PC-3 (cell line): ENCODE measurements at regions not wholly inside any gene's neighbourhood (a gene's known extent, or its start where the extent isn't known, plus 50 kb on each side); places are given as distances from the start of the nearest gene placed in this dataset.

Experiments used
- ATAC-seq: fragments of 200-7000 bp; cut with Tn5 transposase; 2 replicates; pipeline ENCODE4 v1.9.1; 2020; ENCODE audit warnings: mild to moderate bottlenecking, moderate library complexity
- BruUV-seq: library from RNA; stranded (reverse); fragments of 400-500 nt; replicated peaks from 2 replicates; lab custom pipeline; 2021; lab: Mats Ljungman, UMichigan
- CTCF ChIA-PET: fragments of 300-600 bp; sonication (Branson Sonifier 250); formaldehyde crosslinking; loops from one replicate; lab custom pipeline; 2022; ENCODE audit warnings: antibody characterized with exemption; lab: Charles Lee
- POLR2A ChIA-PET: fragments of 300-600 bp; sonication (Branson Sonifier 250); formaldehyde crosslinking; loops from one replicate; lab custom pipeline; 2022; ENCODE audit warnings: antibody characterized with exemption; ENCODE audit not compliant: unreplicated experiment; lab: Charles Lee
- DNase-seq: peaks from one replicate; pipeline ENCODE4 v3.0.0-alpha.2; 2015
- H2AFZ ChIP-seq: fragments of 300-600 bp; sonication (generic); 2 replicates; pipeline ENCODE4 v1.6.0; 2016; ENCODE audit warnings: antibody characterized with exemption, low read length
- H3F3A ChIP-seq: fragments of 300-600 bp; sonication (generic); one replicate; pipeline ENCODE4 v1.6.0; 2017; ENCODE audit warnings: antibody characterized with exemption, low read length, control low read depth, mild to moderate bottlenecking; ENCODE audit not compliant: unreplicated experiment
- H3K27ac ChIP-seq: fragments of 300-600 bp; sonication (generic); 2 replicates; pipeline ENCODE4 v1.5.1; 2016; ENCODE audit warnings: mild to moderate bottlenecking, low read length
- H3K27me3 ChIP-seq: fragments of 300-600 bp; sonication (generic); 2 replicates; pipeline ENCODE4 v1.6.1; 2016; ENCODE audit warnings: low read length, mixed read lengths
- H3K36me3 ChIP-seq: fragments of 300-600 bp; sonication (generic); 2 replicates; pipeline ENCODE4 v1.6.1; 2016; ENCODE audit warnings: low read depth, mixed run types, low read length, mixed read lengths
- H3K4me1 ChIP-seq: fragments of 300-600 bp; sonication (generic); 2 replicates; pipeline ENCODE4 v1.5.1; 2016; ENCODE audit warnings: low read length; ENCODE audit not compliant: insufficient read depth
- H3K4me2 ChIP-seq: fragments of 300-600 bp; sonication (generic); 2 replicates; pipeline ENCODE4 v1.6.0; 2016; ENCODE audit warnings: low read length
- H3K4me3 ChIP-seq: fragments of 300-600 bp; sonication (generic); 2 replicates; pipeline ENCODE4 v1.5.1; 2016; ENCODE audit warnings: mild to moderate bottlenecking, low read length, mixed read lengths
- H3K79me2 ChIP-seq: fragments of 300-600 bp; sonication (generic); 2 replicates; pipeline ENCODE4 v1.6.1; 2017; ENCODE audit warnings: low read length, mixed read lengths
- H3K9ac ChIP-seq: fragments of 300-600 bp; sonication (generic); 2 replicates; pipeline ENCODE4 v1.6.0; 2016; ENCODE audit warnings: mild to moderate bottlenecking, low read length
- H3K9me2 ChIP-seq: fragments of 300-600 bp; sonication (generic); replicated peaks from 2 replicates; pipeline ENCODE4 v1.6.1; 2016; ENCODE audit warnings: mixed run types, low read length, mixed read lengths
- H3K9me3 ChIP-seq: fragments of 300-600 bp; sonication (generic); 2 replicates; pipeline ENCODE4 v1.6.1; 2016; ENCODE audit warnings: low read length, mixed read lengths
- H4K20me1 ChIP-seq: fragments of 300-600 bp; sonication (generic); 2 replicates; pipeline ENCODE4 v1.6.1; 2016; ENCODE audit warnings: low read length, mixed read lengths
- EZH2 ChIP-seq: fragments of 300-600 bp; sonication (generic); IDR thresholded peaks from one replicate; pipeline ENCODE4 v1.6.1; 2017; ENCODE audit warnings: antibody characterized with exemption, mild to moderate bottlenecking, low read length; ENCODE audit not compliant: unreplicated experiment
- EZH2phosphoT487 ChIP-seq: fragments of 300-600 bp; sonication (generic); IDR thresholded peaks from 2 replicates; pipeline ENCODE4 v1.6.1; 2018; ENCODE audit warnings: mild to moderate bottlenecking, antibody characterized with exemption, low read length, borderline replicate concordance
- intact Hi-C: fragments of 100-400 bp; cut with micrococcal nuclease; formaldehyde crosslinking; loops from 2 replicates; pipeline ENCODE4 v1.9.0; 2023
- TF ChIP-seq, protein P1 (sequence below): fragments of 300-600 bp; sonication (generic); conservative IDR thresholded peaks from 2 replicates; pipeline ENCODE4 v1.5.1; 2017; ENCODE audit warnings: antibody characterized with exemption, low read depth, mild to moderate bottlenecking, low read length

GRCh38 chr7:73963252-73963822 lies 64.6 kb upstream of the ELN start:
- intact Hi-C loops = no loop called here
- Histone ChIP-seq H2AFZ (no peak overlapping the region), H3K9ac (no peak overlapping the region), H3K4me2 (no peak overlapping the region), H3K36me3 (no peaks in the 10 kb centered on the region), H3K9me2 (no peaks in the 10 kb centered on the region), H3K79me2 (no peaks in the 10 kb centered on the region), H4K20me1 (no peaks in the 10 kb centered on the region), H3K27ac (no peak overlapping the region), H3K4me1 (no peaks in the 10 kb centered on the region), H3K27me3 (no peaks in the 10 kb centered on the region), H3F3A (no peaks in the 10 kb centered on the region), H3K9me3 (peaks cover 7% of the 10 kb centered on the region; the same call in 1 of the 2 replicates), H3K4me3 (no peak overlapping the region)
- no TSS peak for BruUV-seq
- no peak for TF ChIP-seq EZH2phosphoT487
- no peak for TF ChIP-seq EZH2
- TF ChIP-seq, protein P1, sequence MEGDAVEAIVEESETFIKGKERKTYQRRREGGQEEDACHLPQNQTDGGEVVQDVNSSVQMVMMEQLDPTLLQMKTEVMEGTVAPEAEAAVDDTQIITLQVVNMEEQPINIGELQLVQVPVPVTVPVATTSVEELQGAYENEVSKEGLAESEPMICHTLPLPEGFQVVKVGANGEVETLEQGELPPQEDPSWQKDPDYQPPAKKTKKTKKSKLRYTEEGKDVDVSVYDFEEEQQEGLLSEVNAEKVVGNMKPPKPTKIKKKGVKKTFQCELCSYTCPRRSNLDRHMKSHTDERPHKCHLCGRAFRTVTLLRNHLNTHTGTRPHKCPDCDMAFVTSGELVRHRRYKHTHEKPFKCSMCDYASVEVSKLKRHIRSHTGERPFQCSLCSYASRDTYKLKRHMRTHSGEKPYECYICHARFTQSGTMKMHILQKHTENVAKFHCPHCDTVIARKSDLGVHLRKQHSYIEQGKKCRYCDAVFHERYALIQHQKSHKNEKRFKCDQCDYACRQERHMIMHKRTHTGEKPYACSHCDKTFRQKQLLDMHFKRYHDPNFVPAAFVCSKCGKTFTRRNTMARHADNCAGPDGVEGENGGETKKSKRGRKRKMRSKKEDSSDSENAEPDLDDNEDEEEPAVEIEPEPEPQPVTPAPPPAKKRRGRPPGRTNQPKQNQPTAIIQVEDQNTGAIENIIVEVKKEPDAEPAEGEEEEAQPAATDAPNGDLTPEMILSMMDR = no peak
- DNase-seq = no peak
- no peak for ATAC-seq
- ChIA-PET POLR2A (no interaction called here), CTCF (no interaction called here)

DNA sequence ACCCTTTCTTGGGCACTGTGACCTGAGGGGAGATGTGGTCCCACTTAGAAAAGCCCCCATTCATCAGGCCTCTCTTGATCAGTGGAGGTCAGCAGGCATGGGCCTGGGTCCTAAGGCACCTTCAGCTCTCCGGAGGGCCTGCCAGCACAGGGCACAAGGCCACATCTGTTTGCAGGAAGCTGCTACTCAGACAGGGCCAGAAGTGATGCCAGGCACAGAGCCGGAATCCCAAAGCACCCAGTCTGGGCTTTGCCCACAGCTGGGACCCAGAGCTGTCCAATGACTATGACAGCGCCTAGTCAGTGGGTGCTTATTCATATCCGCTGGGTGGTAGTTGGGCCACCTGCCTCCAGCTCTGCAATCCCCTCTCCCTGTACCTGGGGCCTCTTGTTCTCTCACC lies 63.2 kb upstream of the ELN start:
- Histone ChIP-seq H3K9ac (no peak overlapping the region), H2AFZ (no peak overlapping the region), H3K36me3 (no peaks in the 10 kb centered on the region), H4K20me1 (no peaks in the 10 kb centered on the region), H3K4me2 (no peak overlapping the region), H3K27me3 (no peaks in the 10 kb centered on the region), H3K9me3 (peaks cover 7% of the 10 kb centered on the region; the same call in 1 of the 2 replicates), H3K4me3 (no peak overlapping the region), H3K9me2 (no peaks in the 10 kb centered on the region), H3K27ac (no peak overlapping the region), H3K4me1 (no peaks in the 10 kb centered on the region), H3K79me2 (no peaks in the 10 kb centered on the region), H3F3A (no peaks in the 10 kb centered on the region)
- no TSS peak for BruUV-seq
- no peak for ATAC-seq
- ChIA-PET POLR2A (no interaction called here), CTCF (no interaction called here)
- TF ChIP-seq, protein P1 = no peak
- no peak for TF ChIP-seq EZH2phosphoT487
- TF ChIP-seq EZH2 = no peak
- intact Hi-C loops = no loop called here
- DNase-seq = no peak

GRCh38 chr7:73966062-73966940 lies 61.7 kb upstream of the ELN start:
- H2AFZ ChIP-seq = no peak overlapping the region
- H3K27me3 ChIP-seq = no peaks in the 10 kb centered on the region
- H3K4me3 ChIP-seq = no peak overlapping the region
- peaks cover 7% of the 10 kb centered on the region; the same call in 1 of the 2 replicates for H3K9me3 ChIP-seq
- no peak for TF ChIP-seq EZH2
- TF ChIP-seq, protein P1 = no peak
- TF ChIP-seq EZH2phosphoT487 = no peak
- CTCF ChIA-PET = no interaction called here
- intact Hi-C loops = no loop called here
- no peaks in the 10 kb centered on the region for H3K9me2 ChIP-seq
- H3K79me2 ChIP-seq = no peaks in the 10 kb centered on the region
- H3K4me2 ChIP-seq = no peak overlapping the region
- POLR2A ChIA-PET = no interaction called here
- no peaks in the 10 kb centered on the region for H3F3A ChIP-seq
- no peaks in the 10 kb centered on the region for H3K36me3 ChIP-seq
- BruUV-seq = no TSS peak
- H3K4me1 ChIP-seq = no peaks in the 10 kb centered on the region
- H3K9ac ChIP-seq = no peak overlapping the region
- no peak overlapping the region for H3K27ac ChIP-seq
- no peak for DNase-seq
- H4K20me1 ChIP-seq = no peaks in the 10 kb centered on the region
- ATAC-seq = no peak
